Astrocyte of the cerebellum (primary cell): ENCODE measurements at regions not wholly inside any gene's neighbourhood (a gene's known extent, or its start where the extent isn't known, plus 50 kb on each side); places are given as distances from the start of the nearest gene placed in this dataset.

Experiments
- DNase-seq: peaks from one replicate; pipeline ENCODE4 v3.0.0-alpha.2; 2011; ENCODE audit warnings: low read depth
- H3K4me3 ChIP-seq: 2 replicates; pipeline ENCODE4 v1.5.1; 2011; ENCODE audit warnings: mild to moderate bottlenecking, low read depth, low read length, moderate library complexity
- in situ Hi-C: cut with HindIII; loops from 2 replicates; pipeline ENCODE4 v1.10.0; 2017; ENCODE audit warnings: low sequenced_read_pairs
- TF ChIP-seq, protein P1 (sequence below): IDR thresholded peaks from 2 replicates; pipeline ENCODE4 v1.5.1; 2012; ENCODE audit warnings: low read length, low read depth, moderate library complexity, mild to moderate bottlenecking; ENCODE audit errors: missing control alignments

- no peak overlapping the region for H3K4me3 ChIP-seq
- no peak for DNase-seq
- in situ Hi-C loops = loop anchor here (25.0 kb wide), 1 partner anchor 622 kb away; no protein-coding TSS in a partner anchor
- TF ChIP-seq, protein P1, sequence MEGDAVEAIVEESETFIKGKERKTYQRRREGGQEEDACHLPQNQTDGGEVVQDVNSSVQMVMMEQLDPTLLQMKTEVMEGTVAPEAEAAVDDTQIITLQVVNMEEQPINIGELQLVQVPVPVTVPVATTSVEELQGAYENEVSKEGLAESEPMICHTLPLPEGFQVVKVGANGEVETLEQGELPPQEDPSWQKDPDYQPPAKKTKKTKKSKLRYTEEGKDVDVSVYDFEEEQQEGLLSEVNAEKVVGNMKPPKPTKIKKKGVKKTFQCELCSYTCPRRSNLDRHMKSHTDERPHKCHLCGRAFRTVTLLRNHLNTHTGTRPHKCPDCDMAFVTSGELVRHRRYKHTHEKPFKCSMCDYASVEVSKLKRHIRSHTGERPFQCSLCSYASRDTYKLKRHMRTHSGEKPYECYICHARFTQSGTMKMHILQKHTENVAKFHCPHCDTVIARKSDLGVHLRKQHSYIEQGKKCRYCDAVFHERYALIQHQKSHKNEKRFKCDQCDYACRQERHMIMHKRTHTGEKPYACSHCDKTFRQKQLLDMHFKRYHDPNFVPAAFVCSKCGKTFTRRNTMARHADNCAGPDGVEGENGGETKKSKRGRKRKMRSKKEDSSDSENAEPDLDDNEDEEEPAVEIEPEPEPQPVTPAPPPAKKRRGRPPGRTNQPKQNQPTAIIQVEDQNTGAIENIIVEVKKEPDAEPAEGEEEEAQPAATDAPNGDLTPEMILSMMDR = no peak
These were observed 166.3 kb downstream of the KDR start for GRCh38 chr4:54959131-54959530.

GRCh38 chr4:54958236-54958635 is 167.2 kb downstream of the KDR start:
- DNase-seq = no peak

GRCh38 chr4:54954656-54955388 is 170.6 kb downstream of the KDR start:
- no peak overlapping the region for H3K4me3 ChIP-seq
- in situ Hi-C loops = loop anchor here (25.0 kb wide), 1 partner anchor 618 kb away; no protein-coding TSS in a partner anchor
- DNase-seq = no peak
- TF ChIP-seq, protein P1 = no peak

More at GRCh38 chr4:54958236-54958635, 167.2 kb downstream of the KDR start:
- in situ Hi-C loops = loop anchor here (25.0 kb wide), 1 partner anchor 621 kb away; no protein-coding TSS in a partner anchor
- no peak overlapping the region for H3K4me3 ChIP-seq
- TF ChIP-seq, protein P1 = no peak

- H3K4me3 ChIP-seq = no peak overlapping the region
- DNase-seq = no peak
- TF ChIP-seq, protein P1 = no peak
- in situ Hi-C loops = no loop called here
These were observed 178.7 kb downstream of the KDR start for GRCh38 chr4:54946741-54947140.

GRCh38 chr4:54945838-54946237 is 179.6 kb downstream of the KDR start:
- in situ Hi-C loops = no loop called here
- TF ChIP-seq, protein P1 = peak; percentile 12
- no peak overlapping the region for H3K4me3 ChIP-seq
- DNase-seq = no peak

- TF ChIP-seq, protein P1 = no peak
- in situ Hi-C loops = no loop called here
- H3K4me3 ChIP-seq = no peak overlapping the region
- no peak for DNase-seq
These were observed 182.7 kb downstream of the KDR start for GRCh38 chr4:54942721-54943120.
